ENCODE measurements at regions not wholly inside any gene's neighbourhood (a gene's known extent, or its start where the extent isn't known, plus 50 kb on each side); places are given as distances from the start of the nearest gene placed in this dataset.

GRCh38 chr4:14752341-14753046 is 249.8 kb upstream of the CPEB2 start:
- DNase-seq, result no peak

- no peak for DNase-seq
These were observed 235.1 kb upstream of the CPEB2 start for GRCh38 chr4:14767142-14767541.

- DNase-seq, result no peak
These were observed 233.8 kb upstream of the CPEB2 start for GRCh38 chr4:14768449-14768848.

GRCh38 chr4:14769993-14770392 is 232.3 kb upstream of the CPEB2 start:
- no peak for DNase-seq

- no peak for DNase-seq
These were observed 231.2 kb upstream of the CPEB2 start for GRCh38 chr4:14771094-14771493.

- DNase-seq, result no peak
These were observed 230.6 kb upstream of the CPEB2 start for GRCh38 chr4:14771504-14772175.

GRCh38 chr4:14772388-14772787 is 229.9 kb upstream of the CPEB2 start:
- no peak for DNase-seq

- no peak for DNase-seq
These were observed 219.0 kb upstream of the CPEB2 start for GRCh38 chr4:14783011-14783877.

- no peak for DNase-seq
These were observed 215.1 kb upstream of the CPEB2 start for GRCh38 chr4:14787221-14787620.

- no peak for DNase-seq
These were observed 214.4 kb upstream of the CPEB2 start for GRCh38 chr4:14787894-14788293.

GRCh38 chr4:14790494-14790893 is 211.8 kb upstream of the CPEB2 start:
- DNase-seq, result no peak

- DNase-seq, result no peak
These were observed 209.5 kb upstream of the CPEB2 start for GRCh38 chr4:14792702-14793227.

GRCh38 chr4:14800977-14801376 is 201.3 kb upstream of the CPEB2 start:
- DNase-seq, result no peak

GRCh38 chr4:14802596-14802995 is 199.7 kb upstream of the CPEB2 start:
- no peak for DNase-seq

GRCh38 chr4:14807856-14808255 is 194.4 kb upstream of the CPEB2 start:
- no peak for DNase-seq

- DNase-seq, result no peak
These were observed 193.1 kb upstream of the CPEB2 start for GRCh38 chr4:14809203-14809602.

- DNase-seq, result no peak
These were observed 192.2 kb upstream of the CPEB2 start for GRCh38 chr4:14810121-14810520.

GRCh38 chr4:14810568-14810967 is 191.7 kb upstream of the CPEB2 start:
- no peak for DNase-seq

- no peak for DNase-seq
These were observed 190.2 kb upstream of the CPEB2 start for GRCh38 chr4:14812101-14812500.

- DNase-seq, result no peak
These were observed 185.5 kb upstream of the CPEB2 start for GRCh38 chr4:14816623-14817261.

- no peak for DNase-seq
These were observed 178.1 kb upstream of the CPEB2 start for GRCh38 chr4:14824189-14824588.

- DNase-seq, result no peak
These were observed 175.2 kb upstream of the CPEB2 start for GRCh38 chr4:14827111-14827510.

- no peak for DNase-seq
These were observed 172.5 kb upstream of the CPEB2 start for GRCh38 chr4:14829795-14830194.
